Neutrophil (primary cell): ENCODE measurements at regions not wholly inside any gene's neighbourhood (a gene's known extent, or its start where the extent isn't known, plus 50 kb on each side); places are given as distances from the start of the nearest gene placed in this dataset.

Experiments
- H3K27ac ChIP-seq: fragments of 200-600 bp; sonication (generic); 2 replicates; pipeline ENCODE4 v1.5.1; 2016; ENCODE audit warnings: mild to moderate bottlenecking, moderate library complexity
- H3K27me3 ChIP-seq: fragments of 200-600 bp; sonication (generic); 2 replicates; pipeline ENCODE4 v1.6.0; 2016; ENCODE audit warnings: mild to moderate bottlenecking
- H3K36me3 ChIP-seq: fragments of 200-600 bp; sonication (generic); 2 replicates; pipeline ENCODE4 v1.5.1; 2017
- H3K4me1 ChIP-seq, 2 experiments: fragments of 200-600 bp in 1 of 2; sonication (generic) in 1 of 2; 1 replicate in 1 of 2; 2 replicates in 1 of 2; pipeline versions ENCODE4 v1.5.1 to v1.6.1; 2013 to 2016; ENCODE audit warnings: low read depth in 1 of 2, low read length in 1 of 2, mild to moderate bottlenecking in 1 of 2, moderate library complexity in 1 of 2; ENCODE audit not compliant: control insufficient read depth in 1 of 2, insufficient read depth in 1 of 2
- H3K4me3 ChIP-seq, 2 experiments: fragments of 200-600 bp in 1 of 2; sonication (generic) in 1 of 2; 1 replicate in 1 of 2; 2 replicates in 1 of 2; pipeline ENCODE4 v1.5.1; 2013 to 2016; ENCODE audit warnings: low read depth in 1 of 2, low read length in 1 of 2, mild to moderate bottlenecking in 1 of 2, moderate library complexity in 1 of 2
- H3K9me3 ChIP-seq: fragments of 200-600 bp; sonication (generic); 2 replicates; pipeline ENCODE4 v1.5.1; 2016
- TF ChIP-seq, protein P1 (sequence below): fragments of 200-600 bp; sonication (generic); IDR thresholded peaks from 2 replicates; pipeline ENCODE4 v1.5.1; 2016; ENCODE audit warnings: antibody characterized with exemption

DNA sequence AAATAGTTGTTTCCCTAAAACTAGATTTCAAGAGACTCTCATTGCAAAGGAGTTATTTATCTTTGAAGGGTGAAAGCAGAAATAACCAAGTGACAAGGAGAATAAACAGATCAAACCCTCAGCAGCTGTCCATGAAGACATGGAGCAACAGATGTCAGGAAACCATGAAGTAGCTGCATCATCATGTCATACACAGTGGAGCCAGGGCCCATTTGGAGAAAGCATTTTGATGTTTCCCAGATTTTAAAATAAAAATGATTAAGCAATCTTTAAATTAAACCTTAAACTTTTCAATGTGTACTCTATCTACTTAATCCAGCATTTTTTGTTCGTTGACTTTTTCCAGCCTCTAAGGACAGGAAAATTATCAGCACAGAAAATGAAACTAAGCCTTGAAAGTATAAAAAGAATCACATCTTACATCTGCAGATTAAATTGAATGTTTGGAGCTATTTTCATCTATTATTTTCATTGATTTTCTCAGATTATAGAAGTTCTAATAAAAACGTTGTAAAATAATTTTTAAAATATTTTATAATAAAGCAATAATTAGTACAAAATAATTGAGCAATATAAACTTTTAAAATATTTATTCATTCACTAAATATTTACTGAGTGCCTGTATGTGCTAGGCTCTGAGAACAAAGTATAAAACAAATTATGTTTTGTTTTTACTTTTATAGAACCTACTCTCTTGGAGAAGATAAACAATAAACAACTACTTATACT, 860.1 kb downstream of the BCL11A start:
- H3K4me3 ChIP-seq: no peak overlapping the region
- H3K4me1 ChIP-seq: peaks cover 5 to 11% of the 10 kb centered on the region in 2 experiments
- TF ChIP-seq, protein P1, sequence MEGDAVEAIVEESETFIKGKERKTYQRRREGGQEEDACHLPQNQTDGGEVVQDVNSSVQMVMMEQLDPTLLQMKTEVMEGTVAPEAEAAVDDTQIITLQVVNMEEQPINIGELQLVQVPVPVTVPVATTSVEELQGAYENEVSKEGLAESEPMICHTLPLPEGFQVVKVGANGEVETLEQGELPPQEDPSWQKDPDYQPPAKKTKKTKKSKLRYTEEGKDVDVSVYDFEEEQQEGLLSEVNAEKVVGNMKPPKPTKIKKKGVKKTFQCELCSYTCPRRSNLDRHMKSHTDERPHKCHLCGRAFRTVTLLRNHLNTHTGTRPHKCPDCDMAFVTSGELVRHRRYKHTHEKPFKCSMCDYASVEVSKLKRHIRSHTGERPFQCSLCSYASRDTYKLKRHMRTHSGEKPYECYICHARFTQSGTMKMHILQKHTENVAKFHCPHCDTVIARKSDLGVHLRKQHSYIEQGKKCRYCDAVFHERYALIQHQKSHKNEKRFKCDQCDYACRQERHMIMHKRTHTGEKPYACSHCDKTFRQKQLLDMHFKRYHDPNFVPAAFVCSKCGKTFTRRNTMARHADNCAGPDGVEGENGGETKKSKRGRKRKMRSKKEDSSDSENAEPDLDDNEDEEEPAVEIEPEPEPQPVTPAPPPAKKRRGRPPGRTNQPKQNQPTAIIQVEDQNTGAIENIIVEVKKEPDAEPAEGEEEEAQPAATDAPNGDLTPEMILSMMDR: no peak
- no peak overlapping the region for H3K27ac ChIP-seq
- no peaks in the 10 kb centered on the region for H3K9me3 ChIP-seq
- H3K36me3 ChIP-seq: no peaks in the 10 kb centered on the region
- H3K27me3 ChIP-seq: no peaks in the 10 kb centered on the region

DNA sequence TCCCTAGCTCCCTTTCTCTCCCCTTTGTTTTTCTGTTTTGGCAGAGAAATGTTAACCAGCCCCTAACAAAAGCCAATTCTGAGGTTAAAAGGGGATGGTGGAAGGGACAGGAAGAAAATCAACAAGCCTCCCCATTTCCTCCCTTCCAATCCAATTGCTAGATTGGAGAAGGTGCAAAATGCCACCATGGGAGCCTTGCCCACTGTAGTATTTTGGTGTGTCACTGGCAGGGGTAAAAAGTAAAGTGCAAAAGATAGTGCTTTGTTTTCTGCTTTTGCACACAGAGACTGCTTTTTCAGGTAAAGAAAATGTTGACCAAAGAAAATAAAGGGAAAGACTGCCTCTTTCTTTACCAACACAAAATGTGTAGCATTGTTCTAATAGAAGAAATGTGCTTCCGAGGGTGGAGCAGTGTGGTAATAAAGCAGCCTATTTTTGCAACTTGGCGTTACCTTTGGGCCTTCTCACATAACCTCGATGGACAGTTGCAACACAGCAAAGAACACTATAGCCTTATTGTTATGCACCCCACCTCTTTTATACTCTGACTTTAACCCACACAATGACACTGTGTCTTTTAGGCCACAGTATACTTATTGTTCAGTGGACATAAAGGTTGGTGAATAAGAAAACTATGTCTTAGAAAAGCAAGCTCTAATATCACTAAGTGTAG, 861.8 kb downstream of the BCL11A start:
- Histone ChIP-seq H3K27ac (no peak overlapping the region), H3K9me3 (no peaks in the 10 kb centered on the region), H3K36me3 (no peaks in the 10 kb centered on the region), H3K4me3 (no peak overlapping the region), H3K27me3 (no peaks in the 10 kb centered on the region), H3K4me1 (peaks cover 5 to 11% of the 10 kb centered on the region in 2 experiments)
- TF ChIP-seq, protein P1: no peak

DNA sequence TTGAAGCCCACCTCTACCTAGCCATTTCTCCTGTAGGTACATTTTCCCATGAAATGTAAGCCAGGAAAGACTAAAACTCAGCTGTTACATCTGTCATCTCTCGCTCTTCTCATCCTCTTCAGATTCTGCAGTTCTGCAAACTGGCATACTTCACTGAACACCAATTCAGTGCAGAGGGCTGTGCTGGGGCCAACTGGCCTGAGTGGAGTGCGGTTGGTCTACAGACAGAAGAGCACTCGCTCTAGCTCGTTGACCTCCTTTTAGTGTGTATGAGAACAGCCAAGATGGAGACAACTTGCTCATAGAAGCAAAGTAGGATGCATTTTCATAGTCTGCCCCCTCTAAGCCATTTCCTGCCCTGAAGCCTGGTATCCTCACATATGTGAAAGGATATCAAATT, 862.6 kb downstream of the BCL11A start:
- H3K36me3 ChIP-seq: no peaks in the 10 kb centered on the region
- no peaks in the 10 kb centered on the region for H3K9me3 ChIP-seq

DNA sequence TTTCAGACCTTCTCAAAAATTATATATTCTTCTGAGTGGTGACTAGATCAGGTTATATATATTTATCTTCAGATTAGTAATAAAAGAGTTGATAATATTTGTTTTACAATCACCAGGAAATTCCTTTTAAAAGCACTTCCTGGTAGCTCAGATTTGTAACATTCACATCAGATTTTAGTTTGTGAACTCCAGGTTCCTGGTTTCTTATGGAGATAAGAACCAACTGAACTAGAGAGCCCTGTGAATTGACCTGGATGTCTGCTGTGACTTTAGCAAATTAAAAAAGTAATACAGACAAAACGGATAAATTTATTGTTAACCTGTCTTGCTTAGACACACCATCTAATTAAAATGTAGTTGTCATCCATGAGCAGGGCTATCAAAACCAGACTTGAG, 868.7 kb downstream of the BCL11A start:
- Histone ChIP-seq H3K4me1 (no peaks in the 10 kb centered on the region), H3K27me3 (no peaks in the 10 kb centered on the region), H3K9me3 (no peaks in the 10 kb centered on the region), H3K27ac (no peak overlapping the region), H3K36me3 (no peaks in the 10 kb centered on the region), H3K4me3 (no peak overlapping the region)
- TF ChIP-seq, protein P1: no peak

More for the DNA sequence above, 862.6 kb downstream of the BCL11A start:
- H3K4me3 ChIP-seq: no peak overlapping the region
- H3K27ac ChIP-seq: no peak overlapping the region
- no peaks in the 10 kb centered on the region for H3K27me3 ChIP-seq
- H3K4me1 ChIP-seq: peaks cover 5 to 11% of the 10 kb centered on the region in 2 experiments
- TF ChIP-seq, protein P1: no peak

DNA sequence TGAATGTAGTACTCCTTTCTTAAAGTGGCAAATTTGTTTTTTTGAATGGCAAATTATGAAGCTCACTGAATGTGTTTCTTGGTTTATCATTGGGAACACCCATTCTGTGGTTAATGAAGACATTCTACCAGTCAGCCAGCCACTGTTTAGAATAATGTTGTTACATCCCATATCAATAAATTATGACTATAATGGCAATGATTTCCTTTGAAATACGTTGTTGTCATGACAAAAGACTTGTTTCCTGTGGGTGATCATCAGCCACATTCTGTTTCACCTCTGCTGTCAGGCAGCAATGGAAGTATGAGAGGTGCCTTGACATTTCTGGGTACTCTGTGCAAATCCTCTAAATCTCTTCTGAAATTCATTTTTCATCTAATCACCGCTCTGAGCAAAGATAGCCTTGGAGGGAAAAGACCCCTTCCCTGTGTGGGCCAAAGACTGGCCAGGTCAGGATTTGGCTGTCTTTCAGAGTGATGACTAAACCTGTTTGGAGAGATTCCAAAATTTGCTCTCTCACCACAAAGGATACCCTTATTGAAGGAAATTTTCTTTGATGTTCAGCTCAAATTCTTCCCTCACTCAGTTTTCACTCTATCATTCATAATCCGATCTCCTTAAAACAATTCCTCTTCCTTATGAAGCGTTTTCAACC, 869.2 kb downstream of the BCL11A start:
- H3K27ac ChIP-seq: no peak overlapping the region
- no peaks in the 10 kb centered on the region for H3K9me3 ChIP-seq
- H3K36me3 ChIP-seq: no peaks in the 10 kb centered on the region
- H3K27me3 ChIP-seq: no peaks in the 10 kb centered on the region
- TF ChIP-seq, protein P1: no peak
- no peaks in the 10 kb centered on the region for H3K4me1 ChIP-seq
- H3K4me3 ChIP-seq: no peak overlapping the region
